HCT116 (cell line): ENCODE measurements at regions not wholly inside any gene's neighbourhood (a gene's known extent, or its start where the extent isn't known, plus 50 kb on each side); places are given as distances from the start of the nearest gene placed in this dataset.

Experiments
- ATAC-seq: fragments of 200-7000 bp; cut with Tn5 transposase; 2 replicates; pipeline ENCODE4 v1.9.1; 2020; ENCODE audit warnings: mild to moderate bottlenecking, moderate library complexity
- BruUV-seq: library from RNA; stranded (reverse); fragments of 400-500 nt; replicated peaks from 2 replicates; lab custom pipeline; 2021; lab: Mats Ljungman, UMichigan
- CTCF ChIA-PET: fragments of 300-600 bp; sonication (Branson Sonifier 250); formaldehyde crosslinking; loops from one replicate; lab custom pipeline; 2021; ENCODE audit warnings: antibody characterized with exemption; lab: Charles Lee
- POLR2A ChIA-PET: fragments of 300-600, 350-600 bp; sonication (Branson Sonifier 250); formaldehyde crosslinking; loops from one replicate; lab custom pipeline; 2021; ENCODE audit warnings: antibody characterized with exemption; lab: Charles Lee
- RAD21 ChIA-PET, 2 experiments: fragments of 300-600 bp; sonication (Branson Sonifier 250); formaldehyde crosslinking; loops; one replicate each; lab custom pipeline; 2023; ENCODE audit warnings: low total read pairs in 2 of 2; ENCODE audit not compliant: uncharacterized antibody in 2 of 2, unreplicated experiment in 2 of 2, low non-redundant PET in 1 of 2; lab: Charles Lee
- DNase-seq: peaks from one replicate; pipeline ENCODE4 v3.0.0-alpha.2; 2010; ENCODE audit warnings: low read depth, low spot score
- H2AFZ ChIP-seq: fragments of 200-600 bp; shearing (Covaris generic), sonication (generic); 2 replicates; pipeline ENCODE4 v1.6.1; 2017; ENCODE audit warnings: low read depth, mixed run types, mixed read lengths, antibody characterized with exemption, low read length; ENCODE audit not compliant: poor library complexity, severe bottlenecking
- H3K27ac ChIP-seq: 2 replicates; pipeline ENCODE4 v1.5.1; 2012; ENCODE audit warnings: low read depth, low read length
- H3K27me3 ChIP-seq: fragments of 200-600 bp; sonication (generic); 2 replicates; pipeline ENCODE4 v1.6.1; 2016; ENCODE audit warnings: mixed run types, low read length, mixed read lengths; ENCODE audit not compliant: insufficient read depth
- H3K36me3 ChIP-seq, 2 experiments: fragments of 200-500 bp in 1 of 2; fragments of 200-600 bp in 1 of 2; sonication (Bioruptor generic) in 1 of 2; sonication (generic) in 1 of 2; 2 replicates each; pipeline versions ENCODE4 v1.5.1 to v1.6.1; 2014 to 2016; ENCODE audit warnings: low read length in 2 of 2, inconsistent platforms in 1 of 2, mixed read lengths in 1 of 2, mixed run types in 1 of 2; ENCODE audit not compliant: insufficient read depth in 2 of 2, control insufficient read depth in 1 of 2
- H3K4me1 ChIP-seq, 2 experiments: fragments of 200-600 bp in 1 of 2; sonication (generic) in 1 of 2; 2 replicates each; pipeline versions ENCODE4 v1.5.1 to v1.6.1; 2012 to 2017; ENCODE audit warnings: low read length in 2 of 2, inconsistent platforms in 1 of 2, mild to moderate bottlenecking in 1 of 2, mixed read lengths in 1 of 2, mixed run types in 1 of 2, moderate library complexity in 1 of 2; ENCODE audit not compliant: insufficient read depth in 2 of 2, control insufficient read depth in 1 of 2
- H3K4me2 ChIP-seq: fragments of 200-600 bp; sonication (generic); 2 replicates; pipeline ENCODE4 v1.6.1; 2017; ENCODE audit warnings: mixed run types, low read length, mixed read lengths
- H3K4me3 ChIP-seq, 2 experiments: fragments of 200-600 bp in 1 of 2; sonication (generic) in 1 of 2; replicated peaks in 1 of 2; 2 replicates each; pipeline ENCODE4 v1.5.1; 2011 to 2016; ENCODE audit warnings: low read length in 2 of 2, control low read depth in 1 of 2, low read depth in 1 of 2, mild to moderate bottlenecking in 1 of 2, mixed read lengths in 1 of 2, mixed run types in 1 of 2
- H3K79me2 ChIP-seq: fragments of 200-600 bp; sonication (generic); 2 replicates; pipeline ENCODE4 v1.6.1; 2017; ENCODE audit warnings: mild to moderate bottlenecking, mixed run types, low read length, moderate library complexity, mixed read lengths; ENCODE audit not compliant: insufficient read depth
- H3K9ac ChIP-seq: fragments of 200-600 bp; sonication (generic); 2 replicates; pipeline ENCODE4 v1.6.1; 2016; ENCODE audit warnings: low read length, mixed read lengths
- H3K9me2 ChIP-seq: fragments of 200-600 bp; sonication (generic), shearing (Covaris generic); 2 replicates; pipeline ENCODE4 v1.6.1; 2017; ENCODE audit warnings: mixed run types, mild to moderate bottlenecking, moderate library complexity; ENCODE audit not compliant: insufficient read depth
- H3K9me3 ChIP-seq, 2 experiments: fragments of 200-500 bp in 1 of 2; fragments of 200-600 bp in 1 of 2; sonication (Bioruptor generic) in 1 of 2; sonication (generic) in 1 of 2; 2 replicates each; pipeline ENCODE4 v1.6.1; 2014 to 2017; ENCODE audit warnings: low read length in 2 of 2, mixed read lengths in 2 of 2, inconsistent platforms in 1 of 2, low read depth in 1 of 2, mild to moderate bottlenecking in 1 of 2, mixed run types in 1 of 2, moderate library complexity in 1 of 2; ENCODE audit not compliant: control insufficient read depth in 1 of 2, insufficient read depth in 1 of 2
- H4K20me1 ChIP-seq: fragments of 200-600 bp; sonication (generic), shearing (Covaris generic); 2 replicates; pipeline ENCODE4 v1.6.1; 2017; ENCODE audit warnings: mixed run types, mild to moderate bottlenecking, moderate library complexity; ENCODE audit not compliant: insufficient read depth
- CBX3 ChIP-seq: IDR thresholded peaks from 2 replicates; pipeline ENCODE4 v1.6.1; 2012; ENCODE audit warnings: low read depth
- CEBPB ChIP-seq: IDR thresholded peaks from 2 replicates; pipeline ENCODE4 v1.6.1; 2012; ENCODE audit warnings: low read depth
- ELF1 ChIP-seq: IDR thresholded peaks from 2 replicates; pipeline ENCODE4 v1.6.1; 2012; ENCODE audit warnings: low read depth, borderline replicate concordance
- EZH2phosphoT487 ChIP-seq: fragments of 200-600 bp; IDR thresholded peaks from 2 replicates; pipeline ENCODE4 v1.6.1; 2018; ENCODE audit warnings: antibody characterized with exemption, borderline replicate concordance
- FOSL1 ChIP-seq: IDR thresholded peaks from 2 replicates; pipeline ENCODE4 v1.6.1; 2012; ENCODE audit warnings: low read depth
- JUND ChIP-seq: IDR thresholded peaks from 2 replicates; pipeline ENCODE4 v1.6.1; 2012
- MAX ChIP-seq: IDR thresholded peaks from 2 replicates; pipeline ENCODE4 v1.6.1; 2012
- RAD21 ChIP-seq: IDR thresholded peaks from 2 replicates; pipeline ENCODE4 v1.6.1; 2012; ENCODE audit warnings: low read depth, mild to moderate bottlenecking
- REST ChIP-seq: IDR thresholded peaks from 2 replicates; pipeline ENCODE4 v1.6.1; 2012; ENCODE audit warnings: low read depth
- SIN3A ChIP-seq: IDR thresholded peaks from 2 replicates; pipeline ENCODE4 v1.6.1; 2012; ENCODE audit warnings: low read depth
- SP1 ChIP-seq: IDR thresholded peaks from 2 replicates; pipeline ENCODE4 v1.6.1; 2012; ENCODE audit warnings: low read depth
- SRF ChIP-seq: IDR thresholded peaks from 2 replicates; pipeline ENCODE4 v1.6.1; 2012; ENCODE audit warnings: low read depth
- TCF7L2 ChIP-seq: IDR thresholded peaks from 2 replicates; pipeline ENCODE4 v1.7.0; 2011; ENCODE audit warnings: borderline replicate concordance, inconsistent platforms; ENCODE audit not compliant: insufficient read depth, insufficient read length; ENCODE audit errors: extremely low read depth
- YY1 ChIP-seq: IDR thresholded peaks from 2 replicates; pipeline ENCODE4 v1.6.1; 2011; ENCODE audit warnings: low read length, low read depth, moderate library complexity, mild to moderate bottlenecking; ENCODE audit not compliant: insufficient replicate concordance; ENCODE audit errors: extremely low read depth
- ZBTB33 ChIP-seq: IDR thresholded peaks from 2 replicates; pipeline ENCODE4 v1.6.1; 2011; ENCODE audit warnings: mild to moderate bottlenecking, low read length, moderate library complexity; ENCODE audit not compliant: insufficient replicate concordance; ENCODE audit errors: extremely low read depth
- ZFX ChIP-seq: fragments of 450-650 bp; IDR thresholded peaks from 2 replicates; pipeline ENCODE4 v1.6.1; 2017
- ZNF274 ChIP-seq: fragments of 200-500 bp; sonication (Bioruptor generic); IDR thresholded peaks from 2 replicates; pipeline ENCODE4 v1.6.1; 2014; ENCODE audit warnings: mild to moderate bottlenecking, low read depth, low read length, inconsistent platforms
- intact Hi-C: fragments of 100-400 bp; cut with micrococcal nuclease; formaldehyde crosslinking; loops from 2 replicates; pipeline ENCODE4 v1.10.0; 2022

- Histone ChIP-seq H4K20me1 (no peaks in the 10 kb centered on the region), H2AFZ (no peak overlapping the region), H3K4me2 (no peak overlapping the region), H3K27me3 (no peaks in the 10 kb centered on the region), H3K79me2 (no peaks in the 10 kb centered on the region), H3K4me1 (no peaks in the 10 kb centered on the region), H3K4me3 (no peak overlapping the region), H3K36me3 (no peaks in the 10 kb centered on the region), H3K9me2 (no peaks in the 10 kb centered on the region), H3K27ac (no peak overlapping the region), H3K9me3 (no peaks in the 10 kb centered on the region; a peak in 1 of 4 replicates), H3K9ac (no peak overlapping the region)
- TF ChIP-seq CEBPB (no peak), SRF (no peak), ZNF274 (no peak), SIN3A (no peak), FOSL1 (no peak), TCF7L2 (no peak), JUND (no peak), RAD21 (no peak), CBX3 (no peak), MAX (no peak)
- ChIA-PET CTCF (no interaction called here), POLR2A (no interaction called here), RAD21 (no interaction called here)
- DNase-seq: no peak
- no peak for ATAC-seq
- no TSS peak for BruUV-seq
- intact Hi-C loops: no loop called here
Measured at GRCh38 chr14:98207415-98207814, 1064.6 kb downstream of the BCL11B start.

- CTCF ChIA-PET: no interaction called here
- Histone ChIP-seq H2AFZ (no peak overlapping the region), H4K20me1 (no peaks in the 10 kb centered on the region), H3K4me3 (no peak overlapping the region), H3K9me3 (no peaks in the 10 kb centered on the region; a peak in 1 of 4 replicates), H3K79me2 (no peaks in the 10 kb centered on the region), H3K27ac (no peak overlapping the region), H3K4me1 (no peaks in the 10 kb centered on the region), H3K27me3 (no peaks in the 10 kb centered on the region), H3K36me3 (no peaks in the 10 kb centered on the region), H3K4me2 (no peak overlapping the region), H3K9me2 (no peaks in the 10 kb centered on the region), H3K9ac (no peak overlapping the region)
- ATAC-seq (no peak), DNase-seq (no peak)
- no TSS peak for BruUV-seq
- TF ChIP-seq EZH2phosphoT487: no peak
- TF ChIP-seq ZBTB33: no peak
- no peak for TF ChIP-seq YY1
- TF ChIP-seq REST: no peak
- TF ChIP-seq ELF1: no peak
- TF ChIP-seq SP1: no peak
- TF ChIP-seq MAX: no peak
- no peak for TF ChIP-seq ZFX
- TF ChIP-seq JUND: no peak
- intact Hi-C loops: no loop called here
- RAD21 ChIA-PET: no interaction called here
- POLR2A ChIA-PET: no interaction called here
Measured at GRCh38 chr14:98208211-98208611, 1063.8 kb downstream of the BCL11B start.
